ENCODE measurements at regions not wholly inside any gene's neighbourhood (a gene's known extent, or its start where the extent isn't known, plus 50 kb on each side); places are given as distances from the start of the nearest gene placed in this dataset.

DNA sequence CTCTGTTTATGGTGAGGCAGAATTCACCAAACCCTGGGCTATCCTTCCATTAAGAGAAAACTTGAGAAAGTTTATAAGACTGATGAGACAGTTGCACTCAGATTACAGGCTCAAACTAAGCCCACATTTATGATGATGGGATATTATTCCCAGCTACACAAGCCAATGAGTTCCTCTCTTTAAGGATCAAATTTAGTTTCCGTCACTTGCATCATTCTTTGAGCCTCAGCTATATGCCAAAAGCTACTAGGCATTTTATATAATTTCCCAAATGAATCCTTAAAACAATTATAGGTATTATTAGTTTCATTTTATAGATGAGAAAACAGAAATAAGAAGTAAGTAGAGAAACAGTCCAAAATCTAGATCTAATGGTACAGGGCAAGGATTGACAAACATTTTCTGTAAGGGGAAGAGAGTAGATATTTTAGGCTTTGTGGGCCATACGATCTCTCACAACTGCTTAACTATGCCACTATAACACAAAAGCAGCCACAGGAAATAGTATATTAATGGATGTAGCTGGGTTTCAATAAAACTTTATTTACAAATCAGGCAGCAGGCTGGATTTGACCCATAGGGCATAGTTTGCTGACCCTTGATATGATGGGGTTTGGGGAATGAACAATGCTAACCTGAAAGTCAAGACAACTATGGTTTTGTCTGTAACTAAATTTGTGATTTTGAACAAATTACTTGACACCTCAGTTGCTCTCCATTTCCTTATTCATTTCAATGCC lies 91.8 kb upstream of the PLXNC1 start:
- Histone ChIP-seq H3K27me3 (ENCODE audit: insufficient read depth, low read length) (no peaks in the 10 kb centered on the region), H3K4me3 (ENCODE audit: low read depth, low read length, poor library complexity, severe bottlenecking) (no peak overlapping the region), H3K79me2 (ENCODE audit: insufficient read depth, low read length) (no peaks in the 10 kb centered on the region), H3F3A (ENCODE audit: insufficient read depth, low read length) (no peaks in the 10 kb centered on the region), H3K4me1 (ENCODE audit: insufficient read depth, low read length, severe bottlenecking) (no peaks in the 10 kb centered on the region), H3K27ac (ENCODE audit: low read depth, low read length, poor library complexity, severe bottlenecking) (no peak overlapping the region), H3K9me3 (ENCODE audit: low read length) (0 out of 2 replicates have a peak, but pooled peaks cover 2% of the 10 kb centered on the region), H3K9ac (ENCODE audit: low read length) (no peak overlapping the region), H3K36me3 (ENCODE audit: insufficient read depth, low read length) (no peaks in the 10 kb centered on the region), H3K4me2 (ENCODE audit: low read length) (no peak overlapping the region), H2AFZ (ENCODE audit: low read length) (no peak overlapping the region), H4K20me1 (ENCODE audit: insufficient read depth, low read length) (no peaks in the 10 kb centered on the region), H3K9me2 (ENCODE audit: low read depth, low read length) (no peaks in the 10 kb centered on the region)
- TF ChIP-seq, protein P1, sequence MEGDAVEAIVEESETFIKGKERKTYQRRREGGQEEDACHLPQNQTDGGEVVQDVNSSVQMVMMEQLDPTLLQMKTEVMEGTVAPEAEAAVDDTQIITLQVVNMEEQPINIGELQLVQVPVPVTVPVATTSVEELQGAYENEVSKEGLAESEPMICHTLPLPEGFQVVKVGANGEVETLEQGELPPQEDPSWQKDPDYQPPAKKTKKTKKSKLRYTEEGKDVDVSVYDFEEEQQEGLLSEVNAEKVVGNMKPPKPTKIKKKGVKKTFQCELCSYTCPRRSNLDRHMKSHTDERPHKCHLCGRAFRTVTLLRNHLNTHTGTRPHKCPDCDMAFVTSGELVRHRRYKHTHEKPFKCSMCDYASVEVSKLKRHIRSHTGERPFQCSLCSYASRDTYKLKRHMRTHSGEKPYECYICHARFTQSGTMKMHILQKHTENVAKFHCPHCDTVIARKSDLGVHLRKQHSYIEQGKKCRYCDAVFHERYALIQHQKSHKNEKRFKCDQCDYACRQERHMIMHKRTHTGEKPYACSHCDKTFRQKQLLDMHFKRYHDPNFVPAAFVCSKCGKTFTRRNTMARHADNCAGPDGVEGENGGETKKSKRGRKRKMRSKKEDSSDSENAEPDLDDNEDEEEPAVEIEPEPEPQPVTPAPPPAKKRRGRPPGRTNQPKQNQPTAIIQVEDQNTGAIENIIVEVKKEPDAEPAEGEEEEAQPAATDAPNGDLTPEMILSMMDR (IDR thresholded peaks at IDR 0.05; ENCODE audit: low read length) = no peak
- no peak for TF ChIP-seq EZH2 (IDR thresholded peaks at IDR 0.05; ENCODE audit: borderline replicate concordance, low read length)

DNA sequence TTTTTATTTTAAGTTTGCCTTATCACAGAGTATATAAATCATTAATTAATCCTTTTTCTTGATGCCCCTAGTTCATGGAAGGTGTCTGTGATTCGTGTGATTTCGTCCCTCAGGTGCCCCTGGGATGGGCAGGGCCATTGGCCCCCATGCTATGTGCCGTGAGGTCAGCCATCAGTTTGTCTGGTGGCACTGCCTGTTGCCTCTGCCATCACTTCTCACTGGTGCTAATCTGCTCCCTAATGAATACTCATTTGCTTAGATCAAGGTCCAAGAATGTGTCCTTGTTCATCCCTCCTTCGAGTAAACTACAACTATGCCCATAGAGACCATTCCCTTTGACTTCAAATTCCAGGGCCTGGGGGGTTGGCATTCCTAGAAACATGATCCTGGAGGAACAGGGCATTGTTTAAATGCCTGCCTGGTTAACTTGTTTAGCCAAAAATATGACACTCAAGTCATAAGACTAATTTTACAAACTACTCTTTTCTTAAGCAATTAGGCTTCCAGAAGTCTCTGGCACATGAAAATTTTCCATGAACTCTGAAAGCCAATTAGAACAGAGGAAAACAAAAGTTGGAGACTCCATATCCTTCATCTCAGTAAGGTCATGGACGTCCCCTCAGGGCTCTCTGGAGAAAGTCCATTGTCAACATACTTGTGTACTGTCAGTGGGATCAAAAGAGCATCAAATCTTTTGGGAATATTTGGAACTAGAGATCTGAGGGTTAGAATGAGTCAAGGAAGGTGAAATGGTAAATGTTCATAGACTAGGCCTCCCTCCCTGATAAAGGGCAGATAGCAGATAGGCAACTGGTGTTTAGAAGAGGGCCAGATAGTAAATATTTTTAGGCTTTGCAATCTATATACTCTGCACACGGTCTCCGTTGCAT lies 90.9 kb upstream of the PLXNC1 start:
- H3K9me3 ChIP-seq (ENCODE audit: low read length) = 0 out of 2 replicates have a peak, but pooled peaks cover 3% of the 10 kb centered on the region
- no peaks in the 10 kb centered on the region for H3K79me2 ChIP-seq (ENCODE audit: insufficient read depth, low read length)
- no peak overlapping the region for H3K9ac ChIP-seq (ENCODE audit: low read length)
- H3K36me3 ChIP-seq (ENCODE audit: insufficient read depth, low read length) = no peaks in the 10 kb centered on the region
- H3K4me2 ChIP-seq (ENCODE audit: low read length) = no peak overlapping the region
- H3K4me1 ChIP-seq (ENCODE audit: insufficient read depth, low read length, severe bottlenecking) = no peaks in the 10 kb centered on the region
- TF ChIP-seq, protein P1 (IDR thresholded peaks at IDR 0.05; ENCODE audit: low read length) = no peak
- TF ChIP-seq EZH2 (IDR thresholded peaks at IDR 0.05; ENCODE audit: borderline replicate concordance, low read length) = no peak
- H3K27ac ChIP-seq (ENCODE audit: low read depth, low read length, poor library complexity, severe bottlenecking) = no peak overlapping the region
- H2AFZ ChIP-seq (ENCODE audit: low read length) = no peak overlapping the region
- no peak overlapping the region for H3K4me3 ChIP-seq (ENCODE audit: low read depth, low read length, poor library complexity, severe bottlenecking)
- no peaks in the 10 kb centered on the region for H3K27me3 ChIP-seq (ENCODE audit: insufficient read depth, low read length)
- no peaks in the 10 kb centered on the region for H4K20me1 ChIP-seq (ENCODE audit: insufficient read depth, low read length)
- H3K9me2 ChIP-seq (ENCODE audit: low read depth, low read length) = no peaks in the 10 kb centered on the region
- H3F3A ChIP-seq (ENCODE audit: insufficient read depth, low read length) = no peaks in the 10 kb centered on the region

DNA sequence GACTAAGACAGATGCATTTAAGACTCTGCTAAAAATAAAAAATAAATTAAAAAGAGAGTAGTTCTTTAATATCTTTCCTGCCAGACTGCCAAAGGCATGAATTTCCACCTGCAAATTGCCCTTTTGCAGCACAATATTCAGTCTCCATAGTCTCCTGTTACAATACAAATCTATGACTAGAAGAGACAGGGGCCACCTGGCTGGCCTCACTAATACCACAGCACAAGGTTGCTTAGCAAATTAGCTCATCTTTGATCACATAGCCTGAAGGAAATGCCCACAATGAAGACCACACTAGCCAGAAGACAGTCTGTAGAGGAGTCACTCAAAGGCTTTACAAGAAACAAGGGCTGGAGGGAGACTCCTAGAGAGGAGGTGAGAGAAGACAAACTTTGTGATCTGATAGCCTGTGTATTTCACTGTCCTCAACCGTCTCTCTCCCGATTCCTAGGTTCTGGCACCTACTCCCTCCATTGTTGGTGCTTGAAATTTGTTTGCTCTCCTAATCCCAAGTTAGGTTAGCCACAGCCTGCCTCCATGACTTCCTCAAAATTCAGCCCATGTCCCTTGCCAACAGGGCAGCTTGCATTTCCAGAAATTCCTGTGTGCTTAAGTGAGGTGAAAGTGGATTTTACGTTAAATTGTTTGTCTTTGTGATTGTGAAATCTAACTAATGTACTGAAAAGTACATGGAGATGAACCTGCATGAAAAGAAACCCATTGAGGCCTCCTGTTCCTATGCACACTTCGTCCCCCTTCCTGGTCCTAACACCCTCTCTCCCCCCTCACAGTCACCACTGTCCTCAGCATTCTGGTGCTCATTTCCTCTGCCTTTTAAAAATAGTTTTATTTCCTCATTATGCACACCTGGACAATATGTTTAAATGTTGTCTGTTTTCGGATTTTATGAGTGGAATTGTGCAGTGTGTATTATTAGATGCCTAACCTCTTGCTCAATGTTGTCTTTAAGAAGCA lies 88.7 kb upstream of the PLXNC1 start:
- no peak for TF ChIP-seq EZH2 (IDR thresholded peaks at IDR 0.05; ENCODE audit: borderline replicate concordance, low read length)
- TF ChIP-seq, protein P1 (IDR thresholded peaks at IDR 0.05; ENCODE audit: low read length) = no peak

More for the DNA sequence above, 88.7 kb upstream of the PLXNC1 start:
- Histone ChIP-seq H3F3A (ENCODE audit: insufficient read depth, low read length) (no peaks in the 10 kb centered on the region), H3K9ac (ENCODE audit: low read length) (no peak overlapping the region), H3K9me2 (ENCODE audit: low read depth, low read length) (no peaks in the 10 kb centered on the region), H3K9me3 (ENCODE audit: low read length) (0 out of 2 replicates have a peak, but pooled peaks cover 3% of the 10 kb centered on the region), H3K4me2 (ENCODE audit: low read length) (no peak overlapping the region), H3K36me3 (ENCODE audit: insufficient read depth, low read length) (no peaks in the 10 kb centered on the region), H3K4me3 (ENCODE audit: low read depth, low read length, poor library complexity, severe bottlenecking) (no peak overlapping the region), H4K20me1 (ENCODE audit: insufficient read depth, low read length) (no peaks in the 10 kb centered on the region), H3K27me3 (ENCODE audit: insufficient read depth, low read length) (no peaks in the 10 kb centered on the region), H3K79me2 (ENCODE audit: insufficient read depth, low read length) (no peaks in the 10 kb centered on the region), H3K4me1 (ENCODE audit: insufficient read depth, low read length, severe bottlenecking) (no peaks in the 10 kb centered on the region), H3K27ac (ENCODE audit: low read depth, low read length, poor library complexity, severe bottlenecking) (no peak overlapping the region), H2AFZ (ENCODE audit: low read length) (no peak overlapping the region)
